Erythroblast (primary cell): ENCODE measurements at regions not wholly inside any gene's neighbourhood (a gene's known extent, or its start where the extent isn't known, plus 50 kb on each side); places are given as distances from the start of the nearest gene placed in this dataset.
"Not testable (repeated sequence)": the region's sequence is repeated elsewhere in the genome, so short reads cannot be mapped to it uniquely, and the experiment has no call there.

Source experiments
- GATA1 ChIP-seq: IDR thresholded peaks from 2 replicates; pipeline ENCODE4 v1.6.1; 2011; ENCODE audit warnings: low read depth, mild to moderate bottlenecking, control low read depth, low read length, moderate library complexity
- POLR2A ChIP-seq: IDR thresholded peaks from 2 replicates; pipeline ENCODE4 v1.6.1; 2011; ENCODE audit warnings: mild to moderate bottlenecking, low read length

DNA sequence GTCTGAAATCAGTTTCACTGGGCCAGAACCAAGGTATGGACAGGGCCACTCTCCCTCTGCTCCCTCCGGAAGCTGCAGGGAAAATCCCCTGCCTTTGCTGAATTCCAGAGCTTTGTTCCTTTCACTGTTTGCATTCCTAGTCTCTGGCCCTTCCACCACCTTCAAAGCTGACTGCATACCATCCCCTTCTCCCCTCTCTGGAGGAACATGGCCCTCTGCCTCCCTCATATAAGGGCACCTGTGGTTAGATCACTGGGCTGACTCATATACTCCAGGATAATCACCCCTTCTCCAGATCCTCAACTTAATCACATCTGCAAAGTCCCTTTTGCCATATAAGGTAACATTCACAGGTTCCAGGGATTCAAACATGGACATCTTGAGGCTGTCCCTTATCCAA lies 236.8 kb upstream of the NBPF12 start:
- TF ChIP-seq POLR2A, GATA1: not testable (repeated sequence)
